ENCODE measurements at regions not wholly inside any gene's neighbourhood (a gene's known extent, or its start where the extent isn't known, plus 50 kb on each side); places are given as distances from the start of the nearest gene placed in this dataset.

GRCh38 chr9:80793706-80794105, 895.6 kb downstream of the TLE1 start:
- Histone ChIP-seq H3K4me3 (no peak overlapping the region), H3K27ac (no peak overlapping the region), H3K27me3 (no peaks in the 10 kb centered on the region), H3K4me1 (peaks cover 0 to 17% (median 0%) of the 10 kb centered on the region in 12 donors), H3K9me3 (no peaks in the 10 kb centered on the region), H3K36me3 (no peaks in the 10 kb centered on the region)
- intact Hi-C loops (cut with DNase I): no loop called here
- ATAC-seq (no peak), DNase-seq (no peak)
- TF ChIP-seq POLR2A (IDR thresholded peaks at IDR 0.05) (no peak), CTCF (IDR thresholded peaks at IDR 0.05) (no peak)

GRCh38 chr9:80792726-80793125, 896.6 kb downstream of the TLE1 start:
- no peaks in the 10 kb centered on the region for H3K9me3 ChIP-seq
- H3K27me3 ChIP-seq: no peaks in the 10 kb centered on the region
- DNase-seq: no peak
- H3K27ac ChIP-seq: peak overlapping the region in 3 of 12 donors; percentile 37 to 59 (median 38)
- H3K36me3 ChIP-seq: no peaks in the 10 kb centered on the region
- TF ChIP-seq CTCF (IDR thresholded peaks at IDR 0.05): no peak
- no peak for TF ChIP-seq POLR2A (IDR thresholded peaks at IDR 0.05)
- peaks cover 0 to 14% (median 0%) of the 10 kb centered on the region in 12 donors for H3K4me1 ChIP-seq
- WGBS, 4 donors: 50 to 61% (median 59%) methylated on average over 3 of the region's 3 CpGs
- intact Hi-C loops (cut with DNase I): no loop called here
- no peak overlapping the region for H3K4me3 ChIP-seq
- ATAC-seq: peak in 1 of 4 donors; percentile 69

- Histone ChIP-seq H3K9me3 (no peaks in the 10 kb centered on the region), H3K27me3 (no peaks in the 10 kb centered on the region), H3K4me1 (peaks cover 0 to 7% (median 0%) of the 10 kb centered on the region in 12 donors), H3K27ac (peak overlapping the region in 2 of 12 donors; percentile 6 to 62), H3K4me3 (no peak overlapping the region), H3K36me3 (no peaks in the 10 kb centered on the region)
- ATAC-seq (no peak), DNase-seq (no peak)
- no peak for TF ChIP-seq CTCF (IDR thresholded peaks at IDR 0.05)
- TF ChIP-seq POLR2A (IDR thresholded peaks at IDR 0.05): no peak
- WGBS, 4 donors: 33 to 47% (median 43%) methylated on average over 2 of the region's 2 CpGs
- intact Hi-C loops (cut with DNase I): no loop called here
Observed at GRCh38 chr9:80791836-80792235, 897.5 kb downstream of the TLE1 start.

- ATAC-seq (no peak), DNase-seq (no peak)
- H3K27ac ChIP-seq: no peak overlapping the region
- no peaks in the 10 kb centered on the region for H3K27me3 ChIP-seq
- H3K4me3 ChIP-seq: no peak overlapping the region
- peaks cover 0 to 7% (median 0%) of the 10 kb centered on the region in 12 donors for H3K4me1 ChIP-seq
- no peak for TF ChIP-seq CTCF (IDR thresholded peaks at IDR 0.05)
- TF ChIP-seq POLR2A (IDR thresholded peaks at IDR 0.05): no peak
- no peaks in the 10 kb centered on the region for H3K36me3 ChIP-seq
- peaks cover 0 to 3% (median 0%) of the 10 kb centered on the region in 12 donors for H3K9me3 ChIP-seq
- intact Hi-C loops (cut with DNase I): no loop called here
Observed at GRCh38 chr9:80790764-80791163, 898.6 kb downstream of the TLE1 start.
